Ascending aorta (tissue), 2 donors: ENCODE measurements at regions not wholly inside any gene's neighbourhood (a gene's known extent, or its start where the extent isn't known, plus 50 kb on each side); places are given as distances from the start of the nearest gene placed in this dataset.

ENCODE experiments used
- DNase-seq, 2 donors: peaks; one replicate each; pipeline ENCODE4 v3.0.0-alpha.2; 2019; ENCODE audit warnings: low spot score in 2 of 2
- H3K27ac ChIP-seq, 2 donors: fragments of 200-600 bp; sonication (generic); one replicate each; pipeline ENCODE4 v1.5.1; 2016 to 2017; ENCODE audit warnings: mild to moderate bottlenecking in 1 of 2
- H3K27me3 ChIP-seq: fragments of 200-600 bp; sonication (generic); one replicate; pipeline ENCODE4 v1.5.1; 2017
- H3K36me3 ChIP-seq, 2 donors: fragments of 200-600 bp; sonication (generic); one replicate each; pipeline ENCODE4 v1.5.1; 2016
- H3K4me1 ChIP-seq, 2 donors: fragments of 200-600 bp; sonication (generic); one replicate each; pipeline ENCODE4 v1.5.1; 2016 to 2017; ENCODE audit warnings: mild to moderate bottlenecking in 1 of 2
- H3K4me3 ChIP-seq, 2 donors: fragments of 200-600 bp; sonication (generic); one replicate each; pipeline ENCODE4 v1.5.1; 2016 to 2017; ENCODE audit warnings: mild to moderate bottlenecking in 1 of 2
- H3K9me3 ChIP-seq, 2 donors: fragments of 200-600 bp; sonication (generic); one replicate each; pipeline ENCODE4 v1.5.1; 2016
- intact Hi-C: fragments of 100-400 bp; cut with DNase I; formaldehyde crosslinking; loops from one replicate; pipeline ENCODE4 v1.15.1; 2023
- TF ChIP-seq, protein P1 (sequence below), 3 experiments: fragments of 200-600 bp in 2 of 3; fragments of 450-650 bp in 1 of 3; sonication (generic) in 2 of 3; IDR thresholded peaks; one replicate each; pipeline ENCODE4 v1.5.1; 2016 to 2019; ENCODE audit warnings: antibody characterized with exemption in 3 of 3, mild to moderate bottlenecking in 1 of 3, moderate library complexity in 1 of 3

DNA sequence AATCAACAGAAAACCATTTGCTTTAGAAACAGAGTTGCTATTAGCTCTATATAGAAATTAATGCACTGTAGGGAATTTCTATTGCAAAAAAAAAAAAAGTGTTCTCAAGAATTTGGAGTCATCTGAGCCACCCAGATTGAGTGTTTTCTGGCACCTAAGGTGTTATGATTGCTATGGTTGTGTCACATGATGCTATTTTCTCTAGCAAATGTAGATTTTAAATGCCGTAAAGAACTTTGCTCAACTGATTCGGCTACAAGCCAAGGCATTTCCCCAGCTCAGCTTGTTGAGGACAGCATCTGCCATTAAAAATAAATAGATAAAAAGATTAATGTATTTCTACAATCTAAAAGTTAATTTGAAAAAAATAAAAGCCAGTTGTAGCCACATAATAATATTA, 712.8 kb downstream of the FAT4 start:
- intact Hi-C loops, result no loop called here
- DNase-seq, result no peak
- Histone ChIP-seq H3K27me3 (no peaks in the 10 kb centered on the region), H3K27ac (no peak overlapping the region), H3K4me3 (no peak overlapping the region), H3K4me1 (peaks cover 0 to 6% of the 10 kb centered on the region in 2 donors), H3K9me3 (peaks cover 0 to 8% of the 10 kb centered on the region in 2 donors), H3K36me3 (no peaks in the 10 kb centered on the region)
- TF ChIP-seq, protein P1, sequence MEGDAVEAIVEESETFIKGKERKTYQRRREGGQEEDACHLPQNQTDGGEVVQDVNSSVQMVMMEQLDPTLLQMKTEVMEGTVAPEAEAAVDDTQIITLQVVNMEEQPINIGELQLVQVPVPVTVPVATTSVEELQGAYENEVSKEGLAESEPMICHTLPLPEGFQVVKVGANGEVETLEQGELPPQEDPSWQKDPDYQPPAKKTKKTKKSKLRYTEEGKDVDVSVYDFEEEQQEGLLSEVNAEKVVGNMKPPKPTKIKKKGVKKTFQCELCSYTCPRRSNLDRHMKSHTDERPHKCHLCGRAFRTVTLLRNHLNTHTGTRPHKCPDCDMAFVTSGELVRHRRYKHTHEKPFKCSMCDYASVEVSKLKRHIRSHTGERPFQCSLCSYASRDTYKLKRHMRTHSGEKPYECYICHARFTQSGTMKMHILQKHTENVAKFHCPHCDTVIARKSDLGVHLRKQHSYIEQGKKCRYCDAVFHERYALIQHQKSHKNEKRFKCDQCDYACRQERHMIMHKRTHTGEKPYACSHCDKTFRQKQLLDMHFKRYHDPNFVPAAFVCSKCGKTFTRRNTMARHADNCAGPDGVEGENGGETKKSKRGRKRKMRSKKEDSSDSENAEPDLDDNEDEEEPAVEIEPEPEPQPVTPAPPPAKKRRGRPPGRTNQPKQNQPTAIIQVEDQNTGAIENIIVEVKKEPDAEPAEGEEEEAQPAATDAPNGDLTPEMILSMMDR (IDR thresholded peaks at IDR 0.05), result no peak

DNA sequence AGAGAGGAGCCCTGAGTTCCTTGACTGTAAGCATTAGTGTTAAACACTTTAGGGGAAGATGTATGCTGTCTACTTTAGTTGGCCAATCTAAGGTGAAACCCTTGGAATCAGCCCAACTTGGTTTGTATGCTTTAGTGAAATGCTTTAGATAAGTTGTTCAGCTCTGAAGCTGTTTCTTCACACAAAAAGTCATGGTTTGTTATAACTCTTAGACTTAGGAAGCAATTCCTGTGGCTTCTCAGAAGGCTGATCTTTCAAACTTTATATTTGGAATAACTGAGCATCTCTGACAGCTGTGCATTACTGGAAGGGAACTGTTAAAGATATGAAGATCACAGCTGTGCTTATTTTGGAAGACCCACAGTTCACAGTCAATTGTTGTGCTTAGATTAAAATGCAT, 714.1 kb downstream of the FAT4 start:
- TF ChIP-seq, protein P1 (IDR thresholded peaks at IDR 0.05), result no peak
- DNase-seq, result no peak
- Histone ChIP-seq H3K27ac (no peak overlapping the region), H3K36me3 (no peaks in the 10 kb centered on the region), H3K4me3 (no peak overlapping the region), H3K9me3 (peaks cover 0 to 8% of the 10 kb centered on the region in 2 donors), H3K27me3 (no peaks in the 10 kb centered on the region), H3K4me1 (peaks cover 0 to 4% of the 10 kb centered on the region in 2 donors)
- intact Hi-C loops, result no loop called here

DNA sequence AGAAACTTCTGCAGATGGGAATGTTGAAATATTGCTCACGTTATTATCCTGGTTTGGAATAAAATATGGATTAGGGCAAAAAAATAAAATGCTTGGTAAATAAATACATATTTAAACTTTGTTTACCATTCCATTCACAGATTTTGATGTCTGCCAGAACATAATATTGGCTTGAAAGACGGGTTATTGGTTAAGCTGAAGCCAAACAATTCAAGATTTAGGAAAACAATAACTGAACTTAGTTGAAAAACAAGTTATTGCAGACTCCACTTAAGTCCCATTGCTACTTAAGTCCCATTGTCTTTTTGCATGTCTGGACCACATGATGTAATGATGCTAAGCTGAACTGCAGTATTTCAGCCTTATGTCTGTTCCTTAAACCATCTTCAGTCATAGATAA, 722.5 kb downstream of the FAT4 start:
- intact Hi-C loops, result no loop called here
- Histone ChIP-seq H3K27me3 (no peaks in the 10 kb centered on the region), H3K4me1 (no peaks in the 10 kb centered on the region), H3K9me3 (no peaks in the 10 kb centered on the region), H3K36me3 (no peaks in the 10 kb centered on the region), H3K27ac (no peak overlapping the region), H3K4me3 (no peak overlapping the region)
- no peak for DNase-seq
- TF ChIP-seq, protein P1 (IDR thresholded peaks at IDR 0.05), result no peak

DNA sequence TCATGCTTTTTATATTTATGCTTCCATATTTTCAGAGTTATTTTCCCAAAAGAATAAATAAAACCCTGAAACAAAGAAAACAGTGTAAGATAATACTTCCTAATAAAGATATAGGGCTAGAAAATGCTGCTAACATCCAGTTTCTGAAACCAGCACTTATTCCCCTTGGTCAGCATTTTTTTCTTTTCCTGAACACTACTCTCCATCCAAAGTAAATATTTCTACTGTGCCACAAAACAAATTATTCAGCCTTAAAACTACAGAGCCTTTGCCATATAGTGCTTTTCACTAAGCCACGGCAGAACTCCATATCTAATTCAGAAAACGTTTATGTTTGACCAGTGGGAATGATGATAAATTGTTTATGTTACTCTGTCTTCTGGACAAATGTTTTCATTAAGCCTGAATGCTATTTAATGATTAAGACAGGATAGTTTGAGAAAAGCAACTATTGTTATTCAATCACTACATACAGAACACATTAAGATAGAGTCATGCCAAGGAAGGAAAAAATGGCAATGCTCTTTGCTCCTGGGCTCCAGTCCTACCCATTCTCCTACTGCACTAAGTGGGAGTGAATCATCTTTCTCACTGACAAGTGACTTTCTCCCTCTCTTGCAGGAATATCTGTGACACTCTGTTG, 723.9 kb downstream of the FAT4 start:
- H3K4me1 ChIP-seq, result no peaks in the 10 kb centered on the region
- H3K27me3 ChIP-seq, result no peaks in the 10 kb centered on the region
- intact Hi-C loops, result no loop called here
- no peak for DNase-seq
- H3K27ac ChIP-seq, result no peak overlapping the region
- H3K4me3 ChIP-seq, result no peak overlapping the region
- H3K9me3 ChIP-seq, result no peaks in the 10 kb centered on the region
- TF ChIP-seq, protein P1 (IDR thresholded peaks at IDR 0.05), result no peak
- no peaks in the 10 kb centered on the region for H3K36me3 ChIP-seq

DNA sequence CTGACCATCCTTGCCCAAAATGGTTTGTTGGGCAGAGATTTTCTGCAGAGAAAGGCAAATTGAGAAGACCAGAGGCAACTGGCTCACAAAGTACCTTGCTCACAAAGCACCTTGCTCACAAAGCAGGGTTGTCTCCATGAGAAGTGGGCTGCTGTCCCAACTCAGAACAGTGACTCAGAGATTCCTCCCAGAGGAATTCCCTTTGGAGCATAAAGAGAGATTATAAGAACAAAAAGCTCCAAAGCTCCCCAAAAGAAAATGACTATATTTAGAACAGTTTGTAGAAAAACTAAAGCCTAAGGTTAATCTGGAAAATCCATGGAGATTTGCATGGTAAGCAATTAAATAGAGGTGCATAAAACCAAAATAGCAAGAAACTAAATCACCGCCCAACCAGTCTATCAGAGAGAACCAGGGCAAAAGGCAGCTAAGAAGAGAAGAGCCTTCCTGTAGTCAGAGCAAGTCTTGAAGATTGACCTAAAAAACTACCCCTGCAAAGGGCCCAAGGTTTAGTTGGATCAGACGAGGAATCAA, 731.4 kb downstream of the FAT4 start:
- intact Hi-C loops, result no loop called here
- no peak overlapping the region for H3K4me3 ChIP-seq
- DNase-seq, result no peak
- no peaks in the 10 kb centered on the region for H3K27me3 ChIP-seq
- TF ChIP-seq, protein P1 (IDR thresholded peaks at IDR 0.05), result no peak
- H3K4me1 ChIP-seq, result no peaks in the 10 kb centered on the region
- no peaks in the 10 kb centered on the region for H3K36me3 ChIP-seq
- H3K27ac ChIP-seq, result no peak overlapping the region
- no peaks in the 10 kb centered on the region for H3K9me3 ChIP-seq
